NT2/D1 (cell line): ENCODE measurements at regions not wholly inside any gene's neighbourhood (a gene's known extent, or its start where the extent isn't known, plus 50 kb on each side); places are given as distances from the start of the nearest gene placed in this dataset.

Experiments
- YY1 ChIP-seq: IDR thresholded peaks from 2 replicates; pipeline ENCODE4 v1.6.1; 2011; ENCODE audit not compliant: insufficient read length, insufficient read depth
- ZNF274 ChIP-seq: IDR thresholded peaks from 2 replicates; pipeline ENCODE4 v1.6.1; 2011; ENCODE audit warnings: mild to moderate bottlenecking, low read depth, low read length

DNA sequence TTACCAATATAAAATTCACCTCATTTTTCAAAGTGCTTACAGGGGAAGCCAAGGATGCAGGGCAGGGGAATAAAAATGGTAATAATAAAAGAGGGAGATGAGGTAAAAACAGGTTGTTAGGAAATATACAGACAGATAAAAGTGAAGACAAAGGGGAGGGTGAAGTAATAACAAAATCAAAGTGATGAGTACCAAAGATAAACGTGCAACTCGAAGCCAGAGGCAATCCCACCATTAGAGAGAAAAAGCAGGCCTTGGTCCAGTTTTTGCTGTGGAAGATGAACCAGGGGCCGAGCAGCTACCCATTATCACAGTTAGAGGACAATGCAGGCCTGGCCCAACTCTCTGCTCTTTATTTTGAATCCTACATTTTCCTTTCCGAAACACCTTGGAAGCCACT, 99.6 kb upstream of the UPP2 start:
- no peak for TF ChIP-seq YY1
- no peak for TF ChIP-seq ZNF274
